HuH-7.5 (cell line): ENCODE measurements at regions not wholly inside any gene's neighbourhood (a gene's known extent, or its start where the extent isn't known, plus 50 kb on each side); places are given as distances from the start of the nearest gene placed in this dataset.

Source experiments
- DNase-seq: peaks from one replicate; pipeline ENCODE4 v3.0.0; 2011; ENCODE audit warnings: low spot score

GRCh38 chr15:69842851-69843250 lies 254.9 kb downstream of the TLE3 start:
- DNase-seq = no peak

- no peak for DNase-seq
Measured at GRCh38 chr15:69843276-69843899, 254.3 kb downstream of the TLE3 start.

GRCh38 chr15:69843900-69844304 lies 253.8 kb downstream of the TLE3 start:
- no peak for DNase-seq

- no peak for DNase-seq
Measured at GRCh38 chr15:69845159-69845558, 252.6 kb downstream of the TLE3 start.

- no peak for DNase-seq
Measured at GRCh38 chr15:69847625-69848024, 250.1 kb downstream of the TLE3 start.

GRCh38 chr15:69848096-69848495 lies 249.6 kb downstream of the TLE3 start:
- DNase-seq = no peak

- DNase-seq = no peak
Measured at GRCh38 chr15:69848551-69849231, 249.0 kb downstream of the TLE3 start.

- DNase-seq = no peak
Measured at GRCh38 chr15:69849232-69849610, 248.5 kb downstream of the TLE3 start.

GRCh38 chr15:69852482-69852881 lies 245.2 kb downstream of the TLE3 start:
- no peak for DNase-seq

- DNase-seq = no peak
Measured at GRCh38 chr15:69852916-69853315, 244.8 kb downstream of the TLE3 start.

- DNase-seq = no peak
Measured at GRCh38 chr15:69853544-69853951, 244.2 kb downstream of the TLE3 start.

- DNase-seq = no peak
Measured at GRCh38 chr15:69854001-69854400, 243.7 kb downstream of the TLE3 start.

- DNase-seq = no peak
Measured at GRCh38 chr15:69854521-69855181, 243.1 kb downstream of the TLE3 start.

GRCh38 chr15:69855258-69856000 lies 242.3 kb downstream of the TLE3 start:
- no peak for DNase-seq

GRCh38 chr15:69857250-69857649 lies 240.5 kb downstream of the TLE3 start:
- no peak for DNase-seq

GRCh38 chr15:69857686-69858391 lies 239.9 kb downstream of the TLE3 start:
- no peak for DNase-seq

GRCh38 chr15:69858456-69858855 lies 239.3 kb downstream of the TLE3 start:
- no peak for DNase-seq

GRCh38 chr15:69859866-69860265 lies 237.9 kb downstream of the TLE3 start:
- no peak for DNase-seq

GRCh38 chr15:69860321-69860720 lies 237.4 kb downstream of the TLE3 start:
- DNase-seq = no peak

- no peak for DNase-seq
Measured at GRCh38 chr15:69860921-69861320, 236.8 kb downstream of the TLE3 start.

- DNase-seq = no peak
Measured at GRCh38 chr15:69861331-69862171, 236.2 kb downstream of the TLE3 start.
